Upper lobe of right lung (tissue), 1 donor: ENCODE measurements at regions not wholly inside any gene's neighbourhood (a gene's known extent, or its start where the extent isn't known, plus 50 kb on each side); places are given as distances from the start of the nearest gene placed in this dataset.
A peak's percentile ranks its signal among the peaks of the same experiment; 100 is the strongest.

Source experiments
- ATAC-seq: fragments of 200-7000 bp; cut with Tn5 transposase; one replicate; pipeline ENCODE4 v1.9.1; 2020; ENCODE audit warnings: mild to moderate bottlenecking, moderate library complexity
- DNase-seq: peaks from one replicate; pipeline ENCODE4 v3.0.0-alpha.2; 2020
- H3K27ac ChIP-seq: fragments of 200-600 bp; one replicate; pipeline ENCODE4 v1.8.0; 2022
- H3K27me3 ChIP-seq: fragments of 200-600 bp; one replicate; pipeline ENCODE4 v1.8.0; 2022; ENCODE audit warnings: mild to moderate bottlenecking
- H3K36me3 ChIP-seq: fragments of 200-600 bp; one replicate; pipeline ENCODE4 v1.8.0; 2022
- H3K4me1 ChIP-seq: fragments of 200-600 bp; one replicate; pipeline ENCODE4 v1.8.0; 2022
- H3K4me3 ChIP-seq: fragments of 200-600 bp; one replicate; pipeline ENCODE4 v1.8.0; 2022; ENCODE audit warnings: mild to moderate bottlenecking
- H3K9me3 ChIP-seq: fragments of 200-600 bp; one replicate; pipeline ENCODE4 v1.8.0; 2022
- CTCF ChIP-seq: fragments of 200-600 bp; IDR thresholded peaks from one replicate; pipeline ENCODE4 v1.8.0; 2022; ENCODE audit warnings: antibody characterized with exemption
- intact Hi-C: fragments of 100-400 bp; cut with DNase I; formaldehyde crosslinking; loops from one replicate; pipeline ENCODE4 v1.11.0; 2022
- donor health status: DM: no; HTN: yes; CAD: no; lungs with severe emphysema.

GRCh38 chr15:25514522-25514921 is 75.7 kb upstream of the UBE3A start:
- intact Hi-C loops = no loop called here
- ATAC-seq = no peak

GRCh38 chr15:25512957-25513356 is 74.1 kb upstream of the UBE3A start:
- ATAC-seq (no peak), DNase-seq (no peak)
- H3K36me3 ChIP-seq = no peaks in the 10 kb centered on the region
- no peaks in the 10 kb centered on the region for H3K27me3 ChIP-seq
- intact Hi-C loops = no loop called here
- no peaks in the 10 kb centered on the region for H3K4me1 ChIP-seq
- H3K4me3 ChIP-seq = no peak overlapping the region
- TF ChIP-seq CTCF = no peak
- H3K9me3 ChIP-seq = no peaks in the 10 kb centered on the region
- H3K27ac ChIP-seq = no peak overlapping the region

More at GRCh38 chr15:25514522-25514921, 75.7 kb upstream of the UBE3A start:
- Histone ChIP-seq H3K27ac (no peak overlapping the region), H3K27me3 (no peaks in the 10 kb centered on the region), H3K9me3 (no peaks in the 10 kb centered on the region), H3K36me3 (no peaks in the 10 kb centered on the region), H3K4me3 (no peak overlapping the region), H3K4me1 (no peaks in the 10 kb centered on the region)
- no peak for TF ChIP-seq CTCF
- DNase-seq = no peak

GRCh38 chr15:25510146-25510545 is 71.3 kb upstream of the UBE3A start:
- no peak for TF ChIP-seq CTCF
- no peaks in the 10 kb centered on the region for H3K36me3 ChIP-seq
- H3K9me3 ChIP-seq = no peaks in the 10 kb centered on the region
- no peaks in the 10 kb centered on the region for H3K27me3 ChIP-seq
- intact Hi-C loops = no loop called here
- H3K27ac ChIP-seq = no peak overlapping the region
- H3K4me1 ChIP-seq = no peaks in the 10 kb centered on the region
- no peak overlapping the region for H3K4me3 ChIP-seq
- ATAC-seq = no peak
- DNase-seq = no peak

GRCh38 chr15:25509703-25510102 is 70.9 kb upstream of the UBE3A start:
- no peak overlapping the region for H3K27ac ChIP-seq
- no peak for TF ChIP-seq CTCF
- intact Hi-C loops = no loop called here
- H3K4me1 ChIP-seq = no peaks in the 10 kb centered on the region
- no peaks in the 10 kb centered on the region for H3K9me3 ChIP-seq
- no peak overlapping the region for H3K4me3 ChIP-seq
- H3K36me3 ChIP-seq = no peaks in the 10 kb centered on the region
- no peaks in the 10 kb centered on the region for H3K27me3 ChIP-seq
- ATAC-seq (no peak), DNase-seq (no peak)

- peak; percentile 45 for ATAC-seq
- H3K27me3 ChIP-seq = no peaks in the 10 kb centered on the region
- intact Hi-C loops = no loop called here
Measured at GRCh38 chr15:25508369-25509002, 69.7 kb upstream of the UBE3A start.

More at GRCh38 chr15:25508369-25509002, 69.7 kb upstream of the UBE3A start:
- Histone ChIP-seq H3K27ac (no peak overlapping the region), H3K4me1 (no peaks in the 10 kb centered on the region), H3K9me3 (no peaks in the 10 kb centered on the region), H3K4me3 (no peak overlapping the region), H3K36me3 (no peaks in the 10 kb centered on the region)
- TF ChIP-seq CTCF = peak; percentile 64
- no peak for DNase-seq
